ENCODE measurements at regions not wholly inside any gene's neighbourhood (a gene's known extent, or its start where the extent isn't known, plus 50 kb on each side); places are given as distances from the start of the nearest gene placed in this dataset.
"Not testable (repeated sequence)": the region's sequence is repeated elsewhere in the genome, so short reads cannot be mapped to it uniquely, and the experiment has no call there.

- no peak for DNase-seq
Measured at GRCh38 chr11:33455867-33456463, 198.8 kb downstream of the HIPK3 start.

GRCh38 chr11:33454264-33454663 is 197.1 kb downstream of the HIPK3 start:
- DNase-seq: no peak

DNA sequence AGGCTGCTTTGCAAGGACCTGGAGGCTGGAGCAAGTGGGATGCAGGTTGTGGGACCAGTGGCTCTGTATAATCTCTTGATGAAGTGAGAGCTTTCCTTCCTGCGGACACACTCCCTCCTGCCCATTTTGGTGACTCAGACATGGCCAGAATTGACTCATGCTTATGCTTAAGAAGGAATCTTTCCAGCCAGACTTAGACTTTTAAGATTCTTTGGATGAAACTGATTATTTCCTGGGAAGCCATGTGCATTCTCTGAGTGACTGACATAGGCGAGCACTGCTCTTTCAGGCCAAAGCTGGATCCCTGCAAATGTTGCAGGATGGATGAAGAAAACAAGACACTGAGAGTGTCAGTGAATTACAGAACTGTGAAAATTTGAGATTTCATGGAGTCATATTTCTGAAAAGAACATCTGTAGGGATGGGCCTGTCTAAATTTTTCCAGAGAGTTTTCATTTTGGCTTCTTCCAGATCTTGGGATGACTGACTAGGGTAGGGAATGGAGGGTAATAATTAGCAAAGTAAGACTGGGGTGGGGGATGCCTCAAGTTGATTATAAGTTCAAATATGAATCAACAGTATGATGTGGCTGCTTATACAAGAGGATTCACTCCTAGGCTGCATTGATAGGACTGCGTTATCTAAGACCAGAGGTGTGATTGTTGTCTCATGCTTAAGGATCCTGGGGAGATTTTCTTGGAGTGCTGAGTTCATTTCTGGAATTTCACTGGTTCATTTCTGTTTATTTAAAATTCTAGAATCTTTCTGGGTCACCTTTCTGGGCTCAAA is 195.8 kb downstream of the HIPK3 start:
- DNase-seq: no peak

DNA sequence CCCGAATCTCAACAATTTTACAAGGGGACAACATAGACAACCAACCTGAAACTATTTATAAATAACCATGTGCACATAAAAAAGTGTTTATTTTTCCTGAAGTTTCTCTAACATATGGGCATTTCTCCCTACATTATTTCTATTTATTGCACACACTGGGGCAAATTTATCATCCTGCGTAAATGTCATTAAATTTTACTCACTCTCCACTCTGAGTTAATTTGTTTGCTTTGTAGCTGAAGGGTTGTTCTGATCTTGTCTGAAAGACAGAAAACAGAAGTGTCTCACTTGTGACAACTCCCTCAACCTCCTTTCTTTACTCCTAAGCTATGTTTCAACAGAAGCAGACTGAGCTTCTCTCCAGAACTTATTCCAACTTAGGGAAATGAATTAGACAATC is 194.2 kb downstream of the HIPK3 start:
- DNase-seq: no peak

GRCh38 chr11:33449798-33450197 is 192.6 kb downstream of the HIPK3 start:
- no peak for DNase-seq

DNA sequence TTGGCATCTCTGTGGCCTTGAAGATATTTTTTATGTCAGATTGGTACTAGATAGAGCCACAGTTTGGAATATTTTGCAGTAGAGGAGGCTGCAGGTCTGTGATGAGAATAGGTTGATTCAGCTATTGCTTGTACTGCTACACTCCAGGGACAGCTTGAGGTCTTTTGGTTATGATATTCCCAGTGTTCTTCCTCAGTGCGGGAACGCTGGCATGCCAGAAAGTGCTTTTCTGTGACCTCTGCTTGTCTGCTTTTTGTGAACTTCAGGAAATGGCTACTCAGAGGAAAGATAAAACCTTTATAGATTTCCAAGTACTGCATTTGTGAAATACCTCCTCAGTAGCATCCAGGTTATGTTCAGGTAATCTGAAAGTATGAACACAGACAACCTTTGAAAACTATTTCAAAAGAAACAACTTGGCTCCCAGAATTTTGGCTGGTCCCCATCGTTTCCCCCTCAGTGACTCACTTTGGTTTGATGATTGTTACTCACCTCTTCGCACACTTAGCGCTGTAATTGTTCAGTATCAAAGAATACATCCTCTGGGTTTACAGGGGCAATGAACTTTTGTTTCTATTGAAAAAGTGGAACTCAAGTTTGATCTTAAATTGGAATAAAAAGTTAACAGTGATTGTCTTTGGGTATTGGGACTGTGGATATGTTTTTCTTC is 191.4 kb downstream of the HIPK3 start:
- DNase-seq: no peak

DNA sequence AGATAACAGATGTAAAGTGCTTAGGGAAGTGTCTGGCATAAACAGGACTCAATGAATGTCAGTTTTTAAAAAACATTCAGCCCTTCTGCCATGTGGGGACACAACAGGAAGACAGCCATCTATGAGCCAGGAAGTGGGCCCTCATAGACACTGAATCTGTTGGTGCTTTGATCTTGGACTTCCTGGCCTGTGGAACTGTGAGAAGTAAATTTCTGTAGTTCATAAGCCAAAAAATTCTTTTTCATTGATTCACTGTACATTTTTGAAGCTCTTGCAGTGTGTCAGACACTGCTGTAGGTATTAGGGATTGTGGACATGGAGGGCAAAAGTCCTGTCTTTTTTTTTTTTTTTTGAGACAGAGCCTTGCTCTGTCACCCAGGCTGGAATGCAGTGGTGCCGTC is 188.6 kb downstream of the HIPK3 start:
- no peak for DNase-seq

GRCh38 chr11:33444835-33445594 is 187.8 kb downstream of the HIPK3 start:
- no peak for DNase-seq

- DNase-seq: no peak
Measured at GRCh38 chr11:33443684-33444083, 186.5 kb downstream of the HIPK3 start.

GRCh38 chr11:33438301-33438700 is 181.1 kb downstream of the HIPK3 start:
- DNase-seq: no peak

- no peak for DNase-seq
Measured at GRCh38 chr11:33437529-33437928, 180.3 kb downstream of the HIPK3 start.

- no peak for DNase-seq
Measured at GRCh38 chr11:33435216-33435615, 178.0 kb downstream of the HIPK3 start.

GRCh38 chr11:33434294-33434693 is 177.1 kb downstream of the HIPK3 start:
- no peak for DNase-seq

GRCh38 chr11:33428435-33428834 is 171.3 kb downstream of the HIPK3 start:
- DNase-seq: not testable (repeated sequence)

DNA sequence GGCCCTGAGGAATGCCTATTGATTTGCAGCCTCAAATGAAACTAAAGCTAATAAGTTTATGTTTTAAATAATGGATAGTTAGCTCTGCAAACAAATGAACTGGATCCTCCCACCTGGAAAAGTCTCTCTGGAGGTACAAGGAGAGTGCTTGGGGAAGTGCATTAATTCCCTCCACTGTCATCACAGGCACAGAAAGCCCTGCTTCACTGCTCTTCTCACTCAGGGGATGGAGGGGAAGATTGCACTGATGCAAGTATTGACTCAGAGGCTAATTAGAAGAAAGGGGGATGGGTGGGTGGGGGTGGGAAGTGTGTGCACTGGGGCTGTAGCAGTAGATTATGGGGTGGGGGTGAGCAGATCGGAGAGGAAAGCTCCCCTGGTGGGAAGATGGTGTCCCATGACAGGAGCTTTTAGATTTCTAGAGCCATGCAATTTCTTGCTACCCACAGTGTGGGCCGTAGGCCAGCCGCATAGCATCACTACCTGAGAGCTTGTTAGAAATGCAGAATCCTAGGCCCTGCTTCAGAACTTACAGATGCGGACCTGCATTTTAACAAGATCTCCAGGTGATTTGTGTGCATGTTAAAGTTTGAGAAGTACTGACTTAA is 163.9 kb downstream of the HIPK3 start:
- DNase-seq: no peak

DNA sequence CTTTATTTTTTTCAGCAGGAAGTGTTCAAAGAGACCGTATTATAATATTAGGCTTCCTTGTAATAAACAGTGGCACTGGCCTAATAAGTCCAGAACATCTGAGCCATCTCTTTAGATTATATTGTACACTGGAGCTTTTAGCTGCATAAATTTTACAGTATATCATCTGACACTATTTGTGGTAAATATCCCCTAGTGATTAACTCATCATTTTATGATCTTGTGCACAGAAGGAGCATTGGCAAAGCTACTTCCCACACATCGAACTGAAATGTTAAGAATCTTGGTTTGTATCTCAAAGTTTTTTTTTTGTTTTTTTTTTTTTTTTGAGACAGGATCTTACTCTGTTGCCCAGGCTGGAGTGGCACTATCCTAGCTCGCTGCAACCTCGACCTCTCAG is 162.7 kb downstream of the HIPK3 start:
- no peak for DNase-seq

DNA sequence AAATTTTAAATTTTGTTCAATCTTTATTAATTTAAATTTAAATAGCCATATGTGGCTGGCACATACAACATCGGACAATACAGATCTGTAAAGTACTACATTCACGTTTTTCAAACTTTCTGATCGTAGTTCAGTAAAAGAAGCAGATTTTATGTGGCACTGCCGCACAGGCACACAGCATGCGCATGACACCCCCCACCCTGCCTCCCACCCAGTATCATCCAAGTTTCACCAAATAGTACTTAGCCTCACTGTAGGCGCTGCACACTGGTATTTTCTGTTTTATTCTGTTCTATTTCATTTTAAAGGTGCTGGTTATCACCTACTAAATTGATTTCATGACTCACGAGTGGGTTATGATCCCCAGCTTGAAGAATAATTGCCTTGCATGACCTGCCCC is 159.9 kb downstream of the HIPK3 start:
- DNase-seq: no peak

GRCh38 chr11:33413301-33413700 is 156.1 kb downstream of the HIPK3 start:
- no peak for DNase-seq

GRCh38 chr11:33412241-33412640 is 155.1 kb downstream of the HIPK3 start:
- DNase-seq: no peak

- DNase-seq: no peak
Measured at GRCh38 chr11:33411751-33412150, 154.6 kb downstream of the HIPK3 start.

- DNase-seq: no peak
Measured at GRCh38 chr11:33410086-33410765, 153.0 kb downstream of the HIPK3 start.

All from activated CD8-positive, alpha-beta memory T cell treated with anti-CD3 and anti-CD28 coated beads, Interleukin-2, amount 50 U/mL, for 4 hours (primary cell).